ENCODE measurements at regions not wholly inside any gene's neighbourhood (a gene's known extent, or its start where the extent isn't known, plus 50 kb on each side); places are given as distances from the start of the nearest gene placed in this dataset.

DNA sequence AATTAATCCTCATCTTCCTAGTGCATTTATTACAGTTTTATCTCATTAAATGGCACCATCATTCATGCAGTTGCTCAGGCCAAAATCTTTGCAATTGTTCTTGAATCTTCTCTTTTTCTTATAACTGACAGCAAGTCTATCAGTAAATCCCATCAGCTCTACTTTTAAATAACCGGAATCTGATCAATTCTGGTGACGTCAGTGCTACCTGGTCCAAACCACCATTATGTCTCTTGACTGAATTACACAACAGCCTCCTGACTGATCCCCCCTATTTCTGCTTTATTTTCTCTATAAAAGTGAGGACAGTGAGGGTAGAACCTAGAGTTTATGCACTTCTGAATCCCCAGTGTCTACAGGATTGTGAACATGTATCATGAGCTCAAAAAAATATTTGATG lies 787.4 kb downstream of the AACS start:
- TF ChIP-seq GTF2F1 (IDR thresholded peaks at IDR 0.05; ENCODE audit: borderline replicate concordance, low read depth, low read length) (no peak), SIN3A (conservative IDR thresholded peaks at IDR 0.05 in 1 of 2, IDR thresholded peaks at IDR 0.05 in 1 of 2; ENCODE audit: low read depth in 1 of 2, low read length in 2 of 2) (no peak), CHD2 (IDR thresholded peaks at IDR 0.05; ENCODE audit: low read length) (no peak), TAF1 (IDR thresholded peaks at IDR 0.05; ENCODE audit: low read depth, low read length) (no peak), RFX5 (IDR thresholded peaks at IDR 0.05; ENCODE audit: borderline replicate concordance, low read depth, low read length) (no peak), CTCF (IDR thresholded peaks at IDR 0.05; ENCODE audit: control extremely low read depth in 1 of 3, insufficient read depth in 1 of 3, low read depth in 1 of 3, low read length in 3 of 3) (no peak), ATF2 (IDR thresholded peaks at IDR 0.05; ENCODE audit: low read length) (no peak), EP300 (IDR thresholded peaks at IDR 0.05; ENCODE audit: borderline replicate concordance in 1 of 2, low read depth in 2 of 2, low read length in 2 of 2) (no peak), POLR2A (IDR thresholded peaks at IDR 0.05; ENCODE audit: control extremely low read depth in 1 of 2, low read depth in 2 of 2, low read length in 2 of 2) (no peak), YY1 (IDR thresholded peaks at IDR 0.05; ENCODE audit: low read depth, low read length) (no peak)
